ENCODE measurements at regions not wholly inside any gene's neighbourhood (a gene's known extent, or its start where the extent isn't known, plus 50 kb on each side); places are given as distances from the start of the nearest gene placed in this dataset.

DNA sequence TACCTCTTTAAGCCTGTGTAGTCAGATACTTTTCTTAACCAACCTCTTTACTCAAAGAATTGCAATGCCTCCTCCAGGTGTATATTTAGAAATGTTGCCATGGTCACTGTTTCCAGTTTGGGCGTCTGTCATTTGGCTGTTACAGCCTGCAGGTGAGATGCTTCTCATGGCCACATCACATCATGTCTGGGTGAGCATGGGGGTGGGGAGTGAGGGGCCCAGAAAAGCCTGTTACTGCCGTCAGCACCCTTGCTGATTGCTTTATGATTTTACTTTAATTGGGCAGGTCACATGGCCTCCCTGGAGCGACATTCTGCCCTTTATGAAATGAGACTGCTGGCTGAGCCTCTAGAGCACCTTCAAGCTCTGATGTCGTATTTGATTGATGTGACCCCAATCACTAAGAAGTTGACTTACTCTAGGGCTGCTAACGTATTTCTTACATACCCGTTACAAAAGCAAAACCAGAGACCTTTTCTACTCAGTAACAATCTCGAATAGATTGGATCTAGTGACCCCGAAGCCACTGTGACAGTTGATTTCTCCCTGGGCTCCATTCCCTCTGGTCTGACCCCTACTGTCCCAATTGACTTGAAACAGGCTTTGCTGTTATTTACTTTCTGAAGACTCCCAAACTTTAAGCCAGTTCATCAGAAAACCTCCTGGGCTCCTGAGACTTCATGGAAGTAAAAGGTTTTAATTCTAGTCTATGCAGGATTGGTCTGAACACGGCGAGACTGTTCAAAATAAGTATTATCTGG is 60.7 kb downstream of the OTUD1 start:
- Histone ChIP-seq H3K9me3 (ENCODE audit: low read length) (no peaks in the 10 kb centered on the region), H3K27me3 (ENCODE audit: insufficient read depth, low read depth, low read length) (no peaks in the 10 kb centered on the region), H3K4me2 (ENCODE audit: low read length) (no peak overlapping the region), H3K9ac (ENCODE audit: low read length) (no peak overlapping the region), H2AFZ (ENCODE audit: low read depth, low read length) (no peak overlapping the region), H4K20me1 (ENCODE audit: insufficient read depth) (no peaks in the 10 kb centered on the region), H3K4me3 (ENCODE audit: low read length) (no peak overlapping the region), H3K36me3 (ENCODE audit: insufficient read depth, low read length) (no peaks in the 10 kb centered on the region), H3K9me2 (ENCODE audit: insufficient read depth, low read length) (no peaks in the 10 kb centered on the region), H3F3A (ENCODE audit: insufficient read depth, low read length, poor library complexity, severe bottlenecking) (no peaks in the 10 kb centered on the region), H3K27ac (ENCODE audit: low read length) (peak overlapping the region; percentile 5), H3K79me2 (replicated peaks; ENCODE audit: insufficient read depth, low read length) (no peaks in the 10 kb centered on the region)
- TF ChIP-seq RAD21 (conservative IDR thresholded peaks at IDR 0.05) = no peak
- TF ChIP-seq EZH2 (IDR thresholded peaks at IDR 0.05; ENCODE audit: borderline replicate concordance, insufficient read depth, low read length, poor library complexity, severe bottlenecking) = no peak
- TF ChIP-seq MXI1 (conservative IDR thresholded peaks at IDR 0.05; ENCODE audit: poor library complexity, severe bottlenecking) = no peak
- TF ChIP-seq TAF1 (IDR thresholded peaks at IDR 0.05; ENCODE audit: low read depth) = no peak

GRCh38 chr10:23505797-23506465 is 67.1 kb downstream of the OTUD1 start:
- Histone ChIP-seq H3K27me3 (ENCODE audit: insufficient read depth, low read depth, low read length) (no peaks in the 10 kb centered on the region), H3K27ac (ENCODE audit: low read length) (no peak overlapping the region), H2AFZ (ENCODE audit: low read depth, low read length) (no peak overlapping the region), H3K36me3 (ENCODE audit: insufficient read depth, low read length) (no peaks in the 10 kb centered on the region), H3K9me2 (ENCODE audit: insufficient read depth, low read length) (no peaks in the 10 kb centered on the region), H3F3A (ENCODE audit: insufficient read depth, low read length, poor library complexity, severe bottlenecking) (no peaks in the 10 kb centered on the region), H3K4me2 (ENCODE audit: low read length) (no peak overlapping the region), H4K20me1 (ENCODE audit: insufficient read depth) (no peaks in the 10 kb centered on the region), H3K4me3 (ENCODE audit: low read length) (no peak overlapping the region), H3K9me3 (ENCODE audit: low read length) (no peaks in the 10 kb centered on the region), H3K79me2 (replicated peaks; ENCODE audit: insufficient read depth, low read length) (no peaks in the 10 kb centered on the region), H3K9ac (ENCODE audit: low read length) (no peak overlapping the region)
- TF ChIP-seq RAD21 (conservative IDR thresholded peaks at IDR 0.05) = no peak
- TF ChIP-seq SMC3 (conservative IDR thresholded peaks at IDR 0.05; ENCODE audit: poor library complexity) = no peak
- TF ChIP-seq POLR2AphosphoS5 (IDR thresholded peaks at IDR 0.05) = no peak
- TF ChIP-seq MXI1 (conservative IDR thresholded peaks at IDR 0.05; ENCODE audit: poor library complexity, severe bottlenecking) = no peak
- no peak for TF ChIP-seq EZH2 (IDR thresholded peaks at IDR 0.05; ENCODE audit: borderline replicate concordance, insufficient read depth, low read length, poor library complexity, severe bottlenecking)
- TF ChIP-seq, protein P1, sequence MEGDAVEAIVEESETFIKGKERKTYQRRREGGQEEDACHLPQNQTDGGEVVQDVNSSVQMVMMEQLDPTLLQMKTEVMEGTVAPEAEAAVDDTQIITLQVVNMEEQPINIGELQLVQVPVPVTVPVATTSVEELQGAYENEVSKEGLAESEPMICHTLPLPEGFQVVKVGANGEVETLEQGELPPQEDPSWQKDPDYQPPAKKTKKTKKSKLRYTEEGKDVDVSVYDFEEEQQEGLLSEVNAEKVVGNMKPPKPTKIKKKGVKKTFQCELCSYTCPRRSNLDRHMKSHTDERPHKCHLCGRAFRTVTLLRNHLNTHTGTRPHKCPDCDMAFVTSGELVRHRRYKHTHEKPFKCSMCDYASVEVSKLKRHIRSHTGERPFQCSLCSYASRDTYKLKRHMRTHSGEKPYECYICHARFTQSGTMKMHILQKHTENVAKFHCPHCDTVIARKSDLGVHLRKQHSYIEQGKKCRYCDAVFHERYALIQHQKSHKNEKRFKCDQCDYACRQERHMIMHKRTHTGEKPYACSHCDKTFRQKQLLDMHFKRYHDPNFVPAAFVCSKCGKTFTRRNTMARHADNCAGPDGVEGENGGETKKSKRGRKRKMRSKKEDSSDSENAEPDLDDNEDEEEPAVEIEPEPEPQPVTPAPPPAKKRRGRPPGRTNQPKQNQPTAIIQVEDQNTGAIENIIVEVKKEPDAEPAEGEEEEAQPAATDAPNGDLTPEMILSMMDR (IDR thresholded peaks at IDR 0.05; ENCODE audit: poor library complexity, severe bottlenecking) = no peak
- TF ChIP-seq TAF1 (IDR thresholded peaks at IDR 0.05; ENCODE audit: low read depth) = no peak
- no peak for TF ChIP-seq EP300 (conservative IDR thresholded peaks at IDR 0.05; ENCODE audit: poor library complexity, severe bottlenecking)
- no peak for TF ChIP-seq REST (IDR thresholded peaks at IDR 0.05; ENCODE audit: borderline replicate concordance)

Measured in neural cell (in vitro differentiated cells).